ENCODE measurements at regions not wholly inside any gene's neighbourhood (a gene's known extent, or its start where the extent isn't known, plus 50 kb on each side); places are given as distances from the start of the nearest gene placed in this dataset.

GRCh38 chr12:127113945-127114344 lies 1153.0 kb upstream of the TMEM132C start:
- no peaks in the 10 kb centered on the region for H3K36me3 ChIP-seq (ENCODE audit: insufficient read depth, low read length)
- H3K4me3 ChIP-seq (ENCODE audit: low read length), result no peak overlapping the region
- H3K9me2 ChIP-seq (ENCODE audit: insufficient read depth, low read length), result no peaks in the 10 kb centered on the region
- H3K27ac ChIP-seq (ENCODE audit: low read length), result no peak overlapping the region
- H3F3A ChIP-seq (ENCODE audit: insufficient read depth, low read length, poor library complexity, severe bottlenecking), result no peaks in the 10 kb centered on the region
- no peak overlapping the region for H3K4me2 ChIP-seq (ENCODE audit: low read length)
- H3K27me3 ChIP-seq (ENCODE audit: insufficient read depth, low read depth, low read length), result no peaks in the 10 kb centered on the region
- no peaks in the 10 kb centered on the region for H4K20me1 ChIP-seq (ENCODE audit: insufficient read depth)
- H3K9me3 ChIP-seq (ENCODE audit: low read length), result no peaks in the 10 kb centered on the region
- no peak overlapping the region for H3K9ac ChIP-seq (ENCODE audit: low read length)
- no peak overlapping the region for H2AFZ ChIP-seq (ENCODE audit: low read depth, low read length)
- TF ChIP-seq REST (IDR thresholded peaks at IDR 0.05; ENCODE audit: borderline replicate concordance), result no peak
- TF ChIP-seq MXI1 (conservative IDR thresholded peaks at IDR 0.05; ENCODE audit: poor library complexity, severe bottlenecking), result no peak
- TF ChIP-seq EP300 (conservative IDR thresholded peaks at IDR 0.05; ENCODE audit: poor library complexity, severe bottlenecking), result no peak
- TF ChIP-seq CTCF (IDR thresholded peaks at IDR 0.05; ENCODE audit: poor library complexity, severe bottlenecking), result no peak
- no peak for TF ChIP-seq TAF1 (IDR thresholded peaks at IDR 0.05; ENCODE audit: low read depth)
- no peak for TF ChIP-seq RAD21 (conservative IDR thresholded peaks at IDR 0.05)
- TF ChIP-seq EZH2 (IDR thresholded peaks at IDR 0.05; ENCODE audit: borderline replicate concordance, insufficient read depth, low read length, poor library complexity, severe bottlenecking), result no peak
- TF ChIP-seq POLR2AphosphoS5 (IDR thresholded peaks at IDR 0.05), result no peak
- no peak for TF ChIP-seq SMC3 (conservative IDR thresholded peaks at IDR 0.05; ENCODE audit: poor library complexity)
- no peaks in the 10 kb centered on the region for H3K79me2 ChIP-seq (replicated peaks; ENCODE audit: insufficient read depth, low read length)

- no peaks in the 10 kb centered on the region for H3K27me3 ChIP-seq (ENCODE audit: insufficient read depth, low read depth, low read length)
- H2AFZ ChIP-seq (ENCODE audit: low read depth, low read length), result no peak overlapping the region
- H3K27ac ChIP-seq (ENCODE audit: low read length), result no peak overlapping the region
- H3K79me2 ChIP-seq (replicated peaks; ENCODE audit: insufficient read depth, low read length), result no peaks in the 10 kb centered on the region
- H3K4me2 ChIP-seq (ENCODE audit: low read length), result no peak overlapping the region
- no peaks in the 10 kb centered on the region for H3K9me2 ChIP-seq (ENCODE audit: insufficient read depth, low read length)
- H3K4me3 ChIP-seq (ENCODE audit: low read length), result no peak overlapping the region
- H3K9me3 ChIP-seq (ENCODE audit: low read length), result no peaks in the 10 kb centered on the region
- no peak overlapping the region for H3K9ac ChIP-seq (ENCODE audit: low read length)
- H4K20me1 ChIP-seq (ENCODE audit: insufficient read depth), result no peaks in the 10 kb centered on the region
- no peaks in the 10 kb centered on the region for H3K36me3 ChIP-seq (ENCODE audit: insufficient read depth, low read length)
- H3F3A ChIP-seq (ENCODE audit: insufficient read depth, low read length, poor library complexity, severe bottlenecking), result no peaks in the 10 kb centered on the region
- TF ChIP-seq TAF1 (IDR thresholded peaks at IDR 0.05; ENCODE audit: low read depth) (no peak), REST (IDR thresholded peaks at IDR 0.05; ENCODE audit: borderline replicate concordance) (no peak), POLR2AphosphoS5 (IDR thresholded peaks at IDR 0.05) (no peak), MXI1 (conservative IDR thresholded peaks at IDR 0.05; ENCODE audit: poor library complexity, severe bottlenecking) (no peak), SMC3 (conservative IDR thresholded peaks at IDR 0.05; ENCODE audit: poor library complexity) (no peak), EP300 (conservative IDR thresholded peaks at IDR 0.05; ENCODE audit: poor library complexity, severe bottlenecking) (no peak), EZH2 (IDR thresholded peaks at IDR 0.05; ENCODE audit: borderline replicate concordance, insufficient read depth, low read length, poor library complexity, severe bottlenecking) (no peak)
These were observed 1151.4 kb upstream of the TMEM132C start for GRCh38 chr12:127115468-127116035.
